ENCODE measurements at regions not wholly inside any gene's neighbourhood (a gene's known extent, or its start where the extent isn't known, plus 50 kb on each side); places are given as distances from the start of the nearest gene placed in this dataset.

DNA sequence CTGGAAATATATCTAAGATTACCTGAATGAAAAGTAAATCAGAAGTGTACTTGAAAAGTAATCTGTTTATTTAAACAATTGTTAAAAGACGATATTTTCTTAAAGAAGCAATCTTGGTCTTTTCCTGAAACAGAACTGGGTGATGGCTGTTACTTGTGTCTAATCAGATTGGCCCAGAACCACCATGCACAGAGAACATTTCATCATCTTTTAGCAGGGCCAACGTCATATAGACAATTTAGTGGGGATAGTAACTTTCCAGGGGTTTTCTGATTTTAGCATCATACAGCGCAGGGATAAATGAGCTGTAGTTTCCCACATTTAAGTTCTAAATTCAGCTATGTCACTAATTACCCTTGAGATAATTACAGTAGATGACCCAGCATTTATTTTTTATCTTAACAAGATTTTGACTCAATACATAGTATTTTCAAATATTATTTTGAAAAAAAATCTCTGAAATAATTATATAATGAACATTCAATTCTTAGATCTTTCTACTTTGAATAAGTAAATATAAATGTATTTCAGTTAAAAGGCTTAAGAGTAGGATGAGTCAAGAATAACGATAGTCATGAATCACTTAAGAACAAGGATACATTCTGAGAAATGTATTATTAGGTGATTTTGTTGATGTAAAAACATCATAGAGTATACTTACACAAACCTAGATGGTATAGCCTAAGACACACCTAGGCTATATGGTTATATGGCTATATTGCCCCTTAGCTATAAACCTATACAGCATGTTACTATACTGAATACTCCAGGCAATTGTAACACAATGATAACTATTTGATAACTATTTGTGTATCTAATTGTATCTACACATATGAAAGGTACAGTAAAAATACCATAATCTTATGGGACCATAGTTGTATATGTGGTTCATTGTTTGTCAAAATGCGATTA is 103.8 kb upstream of the MME start:
- no peaks in the 10 kb centered on the region for H3K27me3 ChIP-seq (ENCODE audit: control insufficient read depth in 2 of 2, insufficient read depth in 2 of 2, low read length in 2 of 2)

DNA sequence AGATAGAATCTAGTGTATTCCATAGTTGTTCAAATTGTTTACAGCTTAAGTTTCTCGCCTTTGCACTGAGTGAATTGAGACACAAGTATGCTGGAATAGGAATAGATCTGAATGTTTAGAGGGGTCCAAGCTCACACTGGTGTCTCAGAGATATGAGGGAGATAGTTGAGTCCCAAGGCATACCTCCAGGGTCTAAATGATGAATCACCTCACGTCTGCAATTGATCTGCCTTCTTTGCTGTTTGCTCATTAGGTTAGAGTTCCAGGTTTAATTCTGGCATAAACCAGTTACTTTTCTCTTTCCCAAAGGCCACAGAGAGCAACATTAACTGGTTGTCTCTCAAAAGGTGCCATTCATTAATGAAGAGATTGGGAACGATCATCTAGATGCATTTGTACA is 106.3 kb upstream of the MME start:
- Histone ChIP-seq H3K36me3 (ENCODE audit: control insufficient read depth in 2 of 2, insufficient read depth in 2 of 2, low read length in 2 of 2) (no peaks in the 10 kb centered on the region), H3K27me3 (ENCODE audit: control insufficient read depth in 2 of 2, insufficient read depth in 2 of 2, low read length in 2 of 2) (no peaks in the 10 kb centered on the region), H3K9ac (ENCODE audit: low read depth in 1 of 2, low read length in 2 of 2) (no peak overlapping the region), H3K9me3 (ENCODE audit: control insufficient read depth in 2 of 2, low read length in 2 of 2) (no peaks in the 10 kb centered on the region), H3K27ac (ENCODE audit: low read depth in 2 of 2, low read length in 2 of 2) (no peak overlapping the region), H3K4me1 (ENCODE audit: control insufficient read depth in 2 of 2, insufficient read depth in 2 of 2, low read length in 2 of 2) (no peaks in the 10 kb centered on the region), H3K4me3 (ENCODE audit: low read length in 2 of 2) (no peak overlapping the region)

More for the DNA sequence above, 103.8 kb upstream of the MME start:
- Histone ChIP-seq H3K4me3 (ENCODE audit: low read length in 2 of 2) (no peak overlapping the region), H3K9ac (ENCODE audit: low read depth in 1 of 2, low read length in 2 of 2) (no peak overlapping the region), H3K4me1 (ENCODE audit: control insufficient read depth in 2 of 2, insufficient read depth in 2 of 2, low read length in 2 of 2) (no peaks in the 10 kb centered on the region), H3K27ac (ENCODE audit: low read depth in 2 of 2, low read length in 2 of 2) (no peak overlapping the region), H3K9me3 (ENCODE audit: control insufficient read depth in 2 of 2, low read length in 2 of 2) (no peaks in the 10 kb centered on the region), H3K36me3 (ENCODE audit: control insufficient read depth in 2 of 2, insufficient read depth in 2 of 2, low read length in 2 of 2) (no peaks in the 10 kb centered on the region)

DNA sequence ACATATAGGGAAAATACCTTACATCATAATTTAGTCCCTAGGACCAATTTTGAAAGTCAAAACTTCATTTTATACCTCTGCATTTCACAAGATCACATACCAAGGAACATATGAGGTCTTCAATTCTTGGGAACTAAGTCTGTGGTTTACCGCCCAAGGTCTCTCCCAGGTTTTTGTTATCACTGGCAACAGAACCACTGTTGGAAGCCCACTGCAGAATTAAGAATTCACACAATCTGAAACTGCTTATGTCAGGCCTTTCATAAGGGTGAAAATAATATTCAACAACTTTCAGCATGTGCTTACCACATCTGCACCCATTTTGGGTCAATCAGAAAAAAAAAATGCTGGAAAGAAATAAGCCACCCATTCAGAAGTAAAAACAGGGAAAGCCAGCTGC is 107.2 kb upstream of the MME start:
- H3K9ac ChIP-seq (ENCODE audit: low read depth in 1 of 2, low read length in 2 of 2) = no peak overlapping the region
- H3K27ac ChIP-seq (ENCODE audit: low read depth in 2 of 2, low read length in 2 of 2) = no peak overlapping the region

DNA sequence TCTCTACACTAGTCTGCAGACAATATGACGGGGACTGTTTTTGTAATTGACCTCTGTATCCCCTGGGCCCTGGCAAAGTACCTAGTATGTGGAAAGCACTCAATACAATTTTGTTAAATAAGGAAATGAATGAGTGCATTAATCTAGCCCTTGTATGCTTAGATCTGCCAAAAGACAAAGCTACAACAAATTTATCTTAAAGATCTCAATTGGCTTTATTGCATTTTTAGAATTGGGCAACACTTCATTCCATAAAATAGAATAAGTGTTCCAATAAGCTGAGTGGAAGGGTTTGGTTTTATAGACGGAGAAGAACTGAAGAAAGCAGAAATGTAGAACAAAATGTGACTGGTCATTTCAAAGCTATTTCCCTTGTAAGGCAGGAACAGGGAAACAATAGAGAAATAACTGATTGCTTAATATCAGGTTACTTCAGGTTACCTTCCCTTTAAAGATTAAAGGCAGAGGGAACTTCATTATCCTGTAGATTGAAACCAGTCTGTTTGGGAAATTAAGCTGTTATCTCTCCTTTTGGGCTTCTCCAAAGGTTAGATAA is 108.3 kb upstream of the MME start:
- no peaks in the 10 kb centered on the region for H3K36me3 ChIP-seq (ENCODE audit: control insufficient read depth in 2 of 2, insufficient read depth in 2 of 2, low read length in 2 of 2)
- H3K9me3 ChIP-seq (ENCODE audit: control insufficient read depth in 2 of 2, low read length in 2 of 2) = no peaks in the 10 kb centered on the region
- H3K27me3 ChIP-seq (ENCODE audit: control insufficient read depth in 2 of 2, insufficient read depth in 2 of 2, low read length in 2 of 2) = no peaks in the 10 kb centered on the region
- H3K9ac ChIP-seq (ENCODE audit: low read depth in 1 of 2, low read length in 2 of 2) = no peak overlapping the region
- no peak overlapping the region for H3K27ac ChIP-seq (ENCODE audit: low read depth in 2 of 2, low read length in 2 of 2)
- no peaks in the 10 kb centered on the region for H3K4me1 ChIP-seq (ENCODE audit: control insufficient read depth in 2 of 2, insufficient read depth in 2 of 2, low read length in 2 of 2)
- no peak overlapping the region for H3K4me3 ChIP-seq (ENCODE audit: low read length in 2 of 2)

More for the DNA sequence above, 107.2 kb upstream of the MME start:
- Histone ChIP-seq H3K36me3 (ENCODE audit: control insufficient read depth in 2 of 2, insufficient read depth in 2 of 2, low read length in 2 of 2) (no peaks in the 10 kb centered on the region), H3K27me3 (ENCODE audit: control insufficient read depth in 2 of 2, insufficient read depth in 2 of 2, low read length in 2 of 2) (no peaks in the 10 kb centered on the region), H3K9me3 (ENCODE audit: control insufficient read depth in 2 of 2, low read length in 2 of 2) (no peaks in the 10 kb centered on the region), H3K4me3 (ENCODE audit: low read length in 2 of 2) (no peak overlapping the region), H3K4me1 (ENCODE audit: control insufficient read depth in 2 of 2, insufficient read depth in 2 of 2, low read length in 2 of 2) (no peaks in the 10 kb centered on the region)

DNA sequence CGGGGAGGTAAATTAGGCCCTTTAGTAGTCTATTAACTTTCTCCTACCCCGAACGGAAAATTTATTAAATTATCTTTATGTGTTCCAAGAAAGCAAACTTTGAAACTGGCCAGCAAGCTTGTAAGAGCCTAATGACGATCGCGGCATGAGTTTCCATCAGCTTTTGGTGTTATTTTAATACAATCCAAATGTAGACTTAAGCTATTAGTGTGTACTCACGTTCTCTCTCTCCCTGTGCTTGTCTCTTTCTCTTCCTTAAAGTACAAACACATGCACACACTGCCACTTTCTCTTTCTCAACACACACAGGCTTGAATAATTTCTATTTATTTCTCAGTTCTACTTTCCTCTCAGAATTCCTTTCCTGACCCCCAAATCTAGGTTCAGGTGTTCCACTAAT is 108.8 kb upstream of the MME start:
- Histone ChIP-seq H3K4me3 (ENCODE audit: low read length in 2 of 2) (no peak overlapping the region), H3K9ac (ENCODE audit: low read depth in 1 of 2, low read length in 2 of 2) (no peak overlapping the region), H3K27me3 (ENCODE audit: control insufficient read depth in 2 of 2, insufficient read depth in 2 of 2, low read length in 2 of 2) (no peaks in the 10 kb centered on the region), H3K4me1 (ENCODE audit: control insufficient read depth in 2 of 2, insufficient read depth in 2 of 2, low read length in 2 of 2) (no peaks in the 10 kb centered on the region), H3K27ac (ENCODE audit: low read depth in 2 of 2, low read length in 2 of 2) (no peak overlapping the region), H3K36me3 (ENCODE audit: control insufficient read depth in 2 of 2, insufficient read depth in 2 of 2, low read length in 2 of 2) (no peaks in the 10 kb centered on the region), H3K9me3 (ENCODE audit: control insufficient read depth in 2 of 2, low read length in 2 of 2) (no peaks in the 10 kb centered on the region)

DNA sequence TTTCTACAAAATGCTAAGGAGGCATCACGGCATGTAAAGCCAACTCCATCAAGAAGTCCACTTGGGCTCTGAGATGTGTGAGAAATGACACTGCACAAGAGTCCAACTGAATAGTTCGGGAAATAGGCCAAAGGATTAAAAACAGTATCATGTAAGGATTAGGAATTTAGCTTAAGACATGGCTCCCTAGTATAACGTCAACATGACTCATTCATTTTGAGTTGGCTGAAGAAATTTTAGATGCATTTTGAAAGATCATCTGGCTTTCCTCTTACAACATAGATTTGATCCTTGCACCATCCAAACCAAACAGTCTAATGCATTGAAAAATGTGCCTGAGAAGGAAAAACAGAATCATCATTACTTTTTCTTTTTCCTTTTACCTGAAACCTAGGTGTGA is 109.3 kb upstream of the MME start:
- no peak overlapping the region for H3K9ac ChIP-seq (ENCODE audit: low read depth in 1 of 2, low read length in 2 of 2)
- no peaks in the 10 kb centered on the region for H3K4me1 ChIP-seq (ENCODE audit: control insufficient read depth in 2 of 2, insufficient read depth in 2 of 2, low read length in 2 of 2)
- no peaks in the 10 kb centered on the region for H3K9me3 ChIP-seq (ENCODE audit: control insufficient read depth in 2 of 2, low read length in 2 of 2)
- H3K27ac ChIP-seq (ENCODE audit: low read depth in 2 of 2, low read length in 2 of 2) = no peak overlapping the region
- H3K36me3 ChIP-seq (ENCODE audit: control insufficient read depth in 2 of 2, insufficient read depth in 2 of 2, low read length in 2 of 2) = no peaks in the 10 kb centered on the region
- no peaks in the 10 kb centered on the region for H3K27me3 ChIP-seq (ENCODE audit: control insufficient read depth in 2 of 2, insufficient read depth in 2 of 2, low read length in 2 of 2)
- no peak overlapping the region for H3K4me3 ChIP-seq (ENCODE audit: low read length in 2 of 2)

DNA sequence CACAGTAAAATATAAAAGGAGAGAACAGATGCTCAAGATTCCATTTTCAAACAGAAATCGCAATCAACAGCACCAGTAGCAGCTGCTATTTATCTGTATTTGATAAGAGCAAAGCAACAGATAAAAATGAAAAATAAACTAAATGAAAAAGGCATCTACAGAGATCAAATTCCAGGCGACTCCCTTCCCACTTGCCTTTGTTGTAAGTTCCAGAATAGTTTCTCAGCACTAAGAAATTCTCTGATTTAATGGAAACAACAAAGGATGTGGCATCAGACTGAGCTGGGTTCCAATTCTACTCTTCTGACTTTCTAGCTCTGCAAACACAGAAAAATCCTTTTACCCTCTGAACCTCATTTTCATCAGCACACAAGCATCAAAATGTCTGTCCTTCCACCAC is 110.8 kb upstream of the MME start:
- H3K27ac ChIP-seq (ENCODE audit: low read depth in 2 of 2, low read length in 2 of 2) = no peak overlapping the region
- no peaks in the 10 kb centered on the region for H3K9me3 ChIP-seq (ENCODE audit: control insufficient read depth in 2 of 2, low read length in 2 of 2)
- no peaks in the 10 kb centered on the region for H3K27me3 ChIP-seq (ENCODE audit: control insufficient read depth in 2 of 2, insufficient read depth in 2 of 2, low read length in 2 of 2)
- H3K4me3 ChIP-seq (ENCODE audit: low read length in 2 of 2) = no peak overlapping the region
- H3K36me3 ChIP-seq (ENCODE audit: control insufficient read depth in 2 of 2, insufficient read depth in 2 of 2, low read length in 2 of 2) = no peaks in the 10 kb centered on the region
- no peaks in the 10 kb centered on the region for H3K4me1 ChIP-seq (ENCODE audit: control insufficient read depth in 2 of 2, insufficient read depth in 2 of 2, low read length in 2 of 2)
- no peak overlapping the region for H3K9ac ChIP-seq (ENCODE audit: low read depth in 1 of 2, low read length in 2 of 2)

DNA sequence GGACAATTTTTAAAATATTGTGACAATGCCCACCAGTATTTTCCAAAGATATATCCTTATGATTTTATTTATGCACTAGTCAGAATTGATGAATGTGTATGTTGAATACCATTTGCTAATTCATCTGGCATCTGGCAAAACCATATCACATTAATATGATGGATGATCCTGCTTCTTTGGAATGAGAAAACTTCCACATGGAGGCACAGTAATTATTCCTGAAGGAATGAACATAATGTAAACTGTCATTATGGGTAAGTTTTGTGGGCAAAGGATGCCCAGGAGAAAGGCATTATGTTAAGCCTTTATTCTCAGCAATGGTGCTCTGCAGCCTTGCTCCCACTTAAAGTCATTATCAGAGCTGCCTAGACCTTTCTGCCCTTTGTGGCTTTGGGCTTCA is 113.0 kb upstream of the MME start:
- no peak overlapping the region for H3K27ac ChIP-seq (ENCODE audit: low read depth in 2 of 2, low read length in 2 of 2)
- H3K4me1 ChIP-seq (ENCODE audit: control insufficient read depth in 2 of 2, insufficient read depth in 2 of 2, low read length in 2 of 2) = no peaks in the 10 kb centered on the region
- H3K36me3 ChIP-seq (ENCODE audit: control insufficient read depth in 2 of 2, insufficient read depth in 2 of 2, low read length in 2 of 2) = no peaks in the 10 kb centered on the region
- no peak overlapping the region for H3K4me3 ChIP-seq (ENCODE audit: low read length in 2 of 2)
- no peaks in the 10 kb centered on the region for H3K27me3 ChIP-seq (ENCODE audit: control insufficient read depth in 2 of 2, insufficient read depth in 2 of 2, low read length in 2 of 2)
- no peak overlapping the region for H3K9ac ChIP-seq (ENCODE audit: low read depth in 1 of 2, low read length in 2 of 2)
- no peaks in the 10 kb centered on the region for H3K9me3 ChIP-seq (ENCODE audit: control insufficient read depth in 2 of 2, low read length in 2 of 2)

DNA sequence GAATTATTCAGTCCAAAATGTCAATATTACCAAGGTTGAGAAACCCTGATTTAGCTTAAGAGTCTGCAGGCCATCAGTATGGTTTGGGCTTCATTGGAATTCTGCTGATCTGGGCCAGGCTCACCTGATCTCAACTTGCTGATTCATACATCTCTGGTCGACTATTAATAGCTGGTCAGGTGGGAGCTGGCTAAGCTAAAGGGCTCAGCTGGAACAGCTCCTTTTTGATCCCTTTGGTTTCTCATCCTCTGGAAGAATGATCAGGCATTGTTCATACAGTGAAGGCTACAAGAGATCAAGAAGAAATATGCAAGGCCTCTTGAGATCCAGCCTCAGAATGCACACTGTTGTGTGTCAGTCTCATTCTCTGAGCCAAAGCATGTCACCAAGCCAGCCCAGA is 123.3 kb upstream of the MME start:
- no peaks in the 10 kb centered on the region for H3K4me1 ChIP-seq (ENCODE audit: control insufficient read depth in 2 of 2, insufficient read depth in 2 of 2, low read length in 2 of 2)
- no peaks in the 10 kb centered on the region for H3K9me3 ChIP-seq (ENCODE audit: control insufficient read depth in 2 of 2, low read length in 2 of 2)
- no peak overlapping the region for H3K27ac ChIP-seq (ENCODE audit: low read depth in 2 of 2, low read length in 2 of 2)
- no peak overlapping the region for H3K4me3 ChIP-seq (ENCODE audit: low read length in 2 of 2)
- no peak overlapping the region for H3K9ac ChIP-seq (ENCODE audit: low read depth in 1 of 2, low read length in 2 of 2)
- H3K27me3 ChIP-seq (ENCODE audit: control insufficient read depth in 2 of 2, insufficient read depth in 2 of 2, low read length in 2 of 2) = no peaks in the 10 kb centered on the region
- no peaks in the 10 kb centered on the region for H3K36me3 ChIP-seq (ENCODE audit: control insufficient read depth in 2 of 2, insufficient read depth in 2 of 2, low read length in 2 of 2)

DNA sequence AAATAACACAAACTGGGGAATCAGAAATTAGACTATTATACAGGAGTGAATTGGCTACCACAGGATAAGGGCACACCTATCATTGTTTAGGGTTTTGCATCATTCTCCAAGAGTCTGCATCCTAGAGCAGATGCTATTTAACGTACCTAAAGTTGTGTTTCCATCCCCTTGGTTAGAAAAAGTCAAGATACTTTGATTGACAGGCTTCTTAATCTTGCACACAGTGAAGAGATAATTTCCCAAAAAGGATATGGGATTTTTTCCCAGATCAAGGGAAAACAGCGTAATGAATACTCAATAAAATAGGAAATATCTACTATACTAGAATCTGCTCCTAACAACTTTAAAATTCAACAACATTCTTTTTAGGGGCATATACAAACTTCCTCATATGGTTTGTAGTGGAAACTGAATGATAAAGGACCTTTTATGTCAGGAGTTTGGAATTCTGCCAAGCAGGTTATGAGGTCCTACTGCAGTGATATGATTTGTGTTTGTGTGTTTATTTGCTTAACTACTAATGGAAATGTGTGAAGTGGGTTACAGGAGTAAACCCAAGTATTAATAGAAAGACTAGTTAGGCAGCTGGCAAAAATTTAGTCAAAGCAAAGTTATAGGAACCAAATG is 124.1 kb upstream of the MME start:
- H3K27ac ChIP-seq (ENCODE audit: low read depth in 2 of 2, low read length in 2 of 2) = no peak overlapping the region
- no peaks in the 10 kb centered on the region for H3K4me1 ChIP-seq (ENCODE audit: control insufficient read depth in 2 of 2, insufficient read depth in 2 of 2, low read length in 2 of 2)
- no peak overlapping the region for H3K9ac ChIP-seq (ENCODE audit: low read depth in 1 of 2, low read length in 2 of 2)
- no peaks in the 10 kb centered on the region for H3K36me3 ChIP-seq (ENCODE audit: control insufficient read depth in 2 of 2, insufficient read depth in 2 of 2, low read length in 2 of 2)
- no peaks in the 10 kb centered on the region for H3K9me3 ChIP-seq (ENCODE audit: control insufficient read depth in 2 of 2, low read length in 2 of 2)
- no peaks in the 10 kb centered on the region for H3K27me3 ChIP-seq (ENCODE audit: control insufficient read depth in 2 of 2, insufficient read depth in 2 of 2, low read length in 2 of 2)
- H3K4me3 ChIP-seq (ENCODE audit: low read length in 2 of 2) = no peak overlapping the region
